ENCODE measurements at regions not wholly inside any gene's neighbourhood (a gene's known extent, or its start where the extent isn't known, plus 50 kb on each side); places are given as distances from the start of the nearest gene placed in this dataset.

DNA sequence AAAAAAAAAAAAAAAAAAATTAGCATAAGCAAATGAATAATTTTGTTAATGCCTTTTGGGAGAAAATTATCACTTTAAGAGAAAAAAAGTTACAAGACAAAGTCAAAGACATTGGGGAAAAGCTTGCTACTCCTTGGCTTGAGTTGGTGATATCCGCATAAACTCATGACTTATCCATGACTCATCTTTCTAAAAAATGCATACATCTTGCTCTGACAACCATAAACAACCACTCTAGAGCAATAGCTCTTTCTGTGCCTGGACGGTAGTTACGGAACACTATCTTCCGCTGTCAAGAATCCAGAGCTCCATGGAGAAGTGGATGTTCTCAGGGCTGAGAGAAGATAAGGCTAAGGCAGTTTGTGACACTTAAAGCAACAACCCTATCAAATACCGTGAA, 281.1 kb upstream of the PFKP start:
- DNase-seq (no peak), ATAC-seq (no peak)
- no peaks in the 10 kb centered on the region for H3K9me3 ChIP-seq
- intact Hi-C loops (cut with DNase I), result no loop called here
- no peak overlapping the region for H3K27ac ChIP-seq
- no peaks in the 10 kb centered on the region for H3K4me1 ChIP-seq
- no peaks in the 10 kb centered on the region for H3K36me3 ChIP-seq
- 76 to 83% methylated on average over 5 of the region's 5 CpGs for WGBS, 2 donors
- no peak overlapping the region for H3K4me3 ChIP-seq
- peaks cover 0 to 27% (median 0%) of the 10 kb centered on the region in 7 donors for H3K27me3 ChIP-seq
- TF ChIP-seq, protein P1, sequence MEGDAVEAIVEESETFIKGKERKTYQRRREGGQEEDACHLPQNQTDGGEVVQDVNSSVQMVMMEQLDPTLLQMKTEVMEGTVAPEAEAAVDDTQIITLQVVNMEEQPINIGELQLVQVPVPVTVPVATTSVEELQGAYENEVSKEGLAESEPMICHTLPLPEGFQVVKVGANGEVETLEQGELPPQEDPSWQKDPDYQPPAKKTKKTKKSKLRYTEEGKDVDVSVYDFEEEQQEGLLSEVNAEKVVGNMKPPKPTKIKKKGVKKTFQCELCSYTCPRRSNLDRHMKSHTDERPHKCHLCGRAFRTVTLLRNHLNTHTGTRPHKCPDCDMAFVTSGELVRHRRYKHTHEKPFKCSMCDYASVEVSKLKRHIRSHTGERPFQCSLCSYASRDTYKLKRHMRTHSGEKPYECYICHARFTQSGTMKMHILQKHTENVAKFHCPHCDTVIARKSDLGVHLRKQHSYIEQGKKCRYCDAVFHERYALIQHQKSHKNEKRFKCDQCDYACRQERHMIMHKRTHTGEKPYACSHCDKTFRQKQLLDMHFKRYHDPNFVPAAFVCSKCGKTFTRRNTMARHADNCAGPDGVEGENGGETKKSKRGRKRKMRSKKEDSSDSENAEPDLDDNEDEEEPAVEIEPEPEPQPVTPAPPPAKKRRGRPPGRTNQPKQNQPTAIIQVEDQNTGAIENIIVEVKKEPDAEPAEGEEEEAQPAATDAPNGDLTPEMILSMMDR (IDR thresholded peaks at IDR 0.05), result no peak

GRCh38 chr10:2784766-2785165, 282.6 kb upstream of the PFKP start:
- H3K9me3 ChIP-seq, result no peaks in the 10 kb centered on the region
- H3K4me3 ChIP-seq, result no peak overlapping the region
- H3K4me1 ChIP-seq, result no peaks in the 10 kb centered on the region
- no peak for ATAC-seq
- intact Hi-C loops (cut with DNase I), result no loop called here
- H3K36me3 ChIP-seq, result no peaks in the 10 kb centered on the region
- H3K27me3 ChIP-seq, result peaks cover 0 to 31% (median 0%) of the 10 kb centered on the region in 7 donors
- H3K27ac ChIP-seq, result no peak overlapping the region
- no peak for DNase-seq
- 86 to 94% methylated on average over 7 of the region's 7 CpGs for WGBS, 2 donors
- TF ChIP-seq, protein P1 (IDR thresholded peaks at IDR 0.05), result no peak

DNA sequence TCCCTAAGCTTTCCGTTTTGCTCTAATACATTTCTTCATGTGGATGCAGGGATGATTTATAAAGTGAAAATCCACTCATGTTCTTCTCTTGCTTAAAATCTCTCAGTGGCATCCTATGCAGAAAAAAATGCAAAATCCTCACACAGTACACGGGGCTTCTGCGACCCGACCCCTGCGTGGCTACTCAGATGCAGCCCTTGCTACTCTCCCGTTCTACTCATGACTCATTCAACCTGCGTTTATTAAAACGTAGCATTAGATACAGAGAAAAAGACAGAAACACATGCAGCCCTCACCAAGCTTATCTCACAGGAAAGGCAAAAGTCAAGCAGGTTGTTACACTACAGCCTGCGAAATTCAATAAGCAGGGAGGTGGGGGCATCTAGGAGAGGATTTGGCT, 284.4 kb upstream of the PFKP start:
- peaks cover 0 to 26% (median 0%) of the 10 kb centered on the region in 7 donors for H3K27me3 ChIP-seq
- no peaks in the 10 kb centered on the region for H3K4me1 ChIP-seq
- no peak for DNase-seq
- no peak overlapping the region for H3K4me3 ChIP-seq
- no peak for ATAC-seq
- H3K9me3 ChIP-seq, result no peaks in the 10 kb centered on the region
- 77 to 80% methylated on average over 9 of the region's 9 CpGs for WGBS, 2 donors
- H3K27ac ChIP-seq, result no peak overlapping the region
- TF ChIP-seq, protein P1 (IDR thresholded peaks at IDR 0.05), result no peak
- no peaks in the 10 kb centered on the region for H3K36me3 ChIP-seq
- intact Hi-C loops (cut with DNase I), result no loop called here

DNA sequence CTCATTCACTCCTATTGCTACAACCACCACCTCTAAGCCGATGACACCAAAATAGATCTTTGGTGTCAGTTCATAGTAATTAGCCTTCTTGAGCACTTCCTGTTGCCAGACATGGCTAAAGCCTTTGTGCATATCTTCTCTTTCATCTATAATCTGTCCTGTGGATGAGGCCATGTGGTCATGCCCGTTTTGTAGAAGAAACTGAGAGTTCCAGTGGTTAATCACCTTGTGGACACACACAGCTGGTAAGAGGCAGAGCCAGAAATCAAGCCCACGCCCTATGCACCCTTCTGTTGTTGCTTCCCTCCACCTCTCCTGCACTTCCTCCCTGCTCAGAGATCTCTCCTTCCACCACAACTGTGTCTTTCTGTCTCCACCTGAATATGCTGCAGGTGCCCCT, 285.1 kb upstream of the PFKP start:
- ATAC-seq (no peak), DNase-seq (no peak)
- Histone ChIP-seq H3K9me3 (no peaks in the 10 kb centered on the region), H3K36me3 (no peaks in the 10 kb centered on the region), H3K27me3 (peaks cover 0 to 26% (median 0%) of the 10 kb centered on the region in 7 donors), H3K4me3 (no peak overlapping the region), H3K4me1 (no peaks in the 10 kb centered on the region), H3K27ac (no peak overlapping the region)
- WGBS, 2 donors, result 61 to 64% methylated on average over 3 of the region's 3 CpGs
- TF ChIP-seq, protein P1 (IDR thresholded peaks at IDR 0.05), result no peak
- intact Hi-C loops (cut with DNase I), result no loop called here
